ENCODE measurements at regions not wholly inside any gene's neighbourhood (a gene's known extent, or its start where the extent isn't known, plus 50 kb on each side); places are given as distances from the start of the nearest gene placed in this dataset.

GRCh38 chr17:77740481-77740880 is 218.0 kb upstream of the TNRC6C start:
- Histone ChIP-seq H3K4me3 (no peak overlapping the region), H3K9me3 (no peaks in the 10 kb centered on the region), H3K27ac (no peak overlapping the region), H3K27me3 (no peaks in the 10 kb centered on the region), H3K36me3 (no peaks in the 10 kb centered on the region), H3K4me1 (ENCODE audit: insufficient read depth) (peaks cover 1% of the 10 kb centered on the region)
- 87 to 91% (median 88%) methylated on average over 7 of the region's 7 CpGs for WGBS, 3 donors
- no peak for DNase-seq
- intact Hi-C loops (cut with DNase I) = no loop called here
- TF ChIP-seq CTCF (IDR thresholded peaks at IDR 0.05) (no peak), EP300 (IDR thresholded peaks at IDR 0.05) (no peak), POLR2A (IDR thresholded peaks at IDR 0.05) (no peak)

- Histone ChIP-seq H3K27me3 (no peaks in the 10 kb centered on the region), H3K27ac (no peak overlapping the region), H3K9me3 (no peaks in the 10 kb centered on the region), H3K4me3 (no peak overlapping the region), H3K4me1 (ENCODE audit: insufficient read depth) (no peaks in the 10 kb centered on the region), H3K36me3 (no peaks in the 10 kb centered on the region)
- intact Hi-C loops (cut with DNase I) = no loop called here
- WGBS, 3 donors = 48 to 57% (median 56%) methylated on average over 8 of the region's 8 CpGs
- TF ChIP-seq EP300 (IDR thresholded peaks at IDR 0.05) = no peak
- no peak for TF ChIP-seq CTCF (IDR thresholded peaks at IDR 0.05)
- no peak for TF ChIP-seq POLR2A (IDR thresholded peaks at IDR 0.05)
- no peak for DNase-seq
Measured at GRCh38 chr17:77741109-77741508, 217.4 kb upstream of the TNRC6C start.

GRCh38 chr17:77742579-77742978 is 215.9 kb upstream of the TNRC6C start:
- TF ChIP-seq EP300 (IDR thresholded peaks at IDR 0.05) (no peak), CTCF (IDR thresholded peaks at IDR 0.05) (no peak), POLR2A (IDR thresholded peaks at IDR 0.05) (no peak)
- intact Hi-C loops (cut with DNase I) = no loop called here
- H3K27ac ChIP-seq = no peak overlapping the region
- H3K4me1 ChIP-seq (ENCODE audit: insufficient read depth) = no peaks in the 10 kb centered on the region
- WGBS, 3 donors = 82 to 85% (median 85%) methylated on average over 8 of the region's 8 CpGs
- no peak overlapping the region for H3K4me3 ChIP-seq
- H3K27me3 ChIP-seq = no peaks in the 10 kb centered on the region
- no peaks in the 10 kb centered on the region for H3K9me3 ChIP-seq
- no peak for DNase-seq
- no peaks in the 10 kb centered on the region for H3K36me3 ChIP-seq

GRCh38 chr17:77744066-77744988 is 214.2 kb upstream of the TNRC6C start:
- peak in 2 of 5 donors; percentile 7 to 26 for DNase-seq
- H3K4me3 ChIP-seq = no peak overlapping the region
- no peaks in the 10 kb centered on the region for H3K4me1 ChIP-seq (ENCODE audit: insufficient read depth)
- intact Hi-C loops (cut with DNase I) = no loop called here
- H3K27me3 ChIP-seq = no peaks in the 10 kb centered on the region
- no peak overlapping the region for H3K27ac ChIP-seq
- 74 to 76% (median 74%) methylated on average over 21 of the region's 21 CpGs for WGBS, 3 donors
- TF ChIP-seq EP300 (IDR thresholded peaks at IDR 0.05) (no peak), POLR2A (IDR thresholded peaks at IDR 0.05) (no peak), CTCF (IDR thresholded peaks at IDR 0.05) (no peak)
- no peaks in the 10 kb centered on the region for H3K9me3 ChIP-seq
- no peaks in the 10 kb centered on the region for H3K36me3 ChIP-seq
